Endothelial cell of umbilical vein (primary cell): ENCODE measurements at regions not wholly inside any gene's neighbourhood (a gene's known extent, or its start where the extent isn't known, plus 50 kb on each side); places are given as distances from the start of the nearest gene placed in this dataset.

Source experiments
- BruUV-seq: library from RNA; stranded (reverse); fragments of 400-500 nt; replicated peaks from 2 replicates; lab custom pipeline; 2021; lab: Mats Ljungman, UMichigan
- CTCF ChIA-PET: fragments of 300-600, 350-600 bp; sonication (Branson Sonifier 250); formaldehyde crosslinking; loops from one replicate; lab custom pipeline; 2021; ENCODE audit warnings: antibody characterized with exemption, inconsistent platforms; lab: Charles Lee
- POLR2A ChIA-PET: fragments of 300-600, 350-600 bp; sonication (Branson Sonifier 250); formaldehyde crosslinking; loops from one replicate; lab custom pipeline; 2021; ENCODE audit warnings: antibody characterized with exemption, inconsistent platforms; lab: Charles Lee
- DNase-seq: peaks from one replicate; pipeline ENCODE4 v3.0.0-alpha.2; 2011; ENCODE audit warnings: low read depth, low spot score
- FAIRE-seq: peaks from 2 replicates; lab custom pipeline; 2011; peaks lifted over from hg19 to GRCh38; lab: Jason Lieb, UNC
- H2AFZ ChIP-seq: 2 replicates; pipeline ENCODE4 v1.6.0; 2012; ENCODE audit warnings: low read depth, low read length, control low read depth, inconsistent platforms
- H3K27ac ChIP-seq: 2 replicates; pipeline ENCODE4 v1.5.1; 2011; ENCODE audit warnings: low read depth, mild to moderate bottlenecking, control low read depth, low read length, moderate library complexity; ENCODE audit not compliant: insufficient read depth
- H3K27me3 ChIP-seq, 2 experiments: 2 replicates each; pipeline versions ENCODE4 v1.6.0 to v1.6.1; 2011; ENCODE audit warnings: low read length in 2 of 2, mixed read lengths in 1 of 2; ENCODE audit not compliant: control insufficient read depth in 2 of 2, insufficient read depth in 2 of 2
- H3K36me3 ChIP-seq, 2 experiments: 2 replicates in 1 of 2; 3 replicates in 1 of 2; pipeline ENCODE4 v1.5.1; 2011; ENCODE audit warnings: low read length in 2 of 2, mild to moderate bottlenecking in 1 of 2, moderate library complexity in 1 of 2; ENCODE audit not compliant: control insufficient read depth in 2 of 2, insufficient read depth in 2 of 2; ENCODE audit errors: extremely low read depth in 1 of 2
- H3K4me1 ChIP-seq: 3 replicates; pipeline ENCODE4 v1.5.1; 2011; ENCODE audit warnings: mild to moderate bottlenecking, low read length; ENCODE audit not compliant: control insufficient read depth, insufficient read depth; ENCODE audit errors: extremely low read depth
- H3K4me2 ChIP-seq: 2 replicates; pipeline ENCODE4 v1.6.1; 2011; ENCODE audit warnings: low read length, control low read depth, mixed read lengths; ENCODE audit not compliant: insufficient read depth
- H3K4me3 ChIP-seq, 3 experiments: fragments of 200-600 bp in 1 of 3; sonication (generic), shearing (Covaris generic) in 1 of 3; replicated peaks in 1 of 3; 2 replicates each; pipeline ENCODE4 v1.5.1; 2011 to 2016; ENCODE audit warnings: control low read depth in 3 of 3, low read length in 3 of 3, mild to moderate bottlenecking in 2 of 3, inconsistent platforms in 1 of 3, low read depth in 1 of 3, moderate library complexity in 1 of 3; ENCODE audit not compliant: insufficient read depth in 1 of 3
- H3K79me2 ChIP-seq: 2 replicates; pipeline ENCODE4 v1.6.0; 2012; ENCODE audit warnings: low read length, inconsistent platforms; ENCODE audit not compliant: control insufficient read depth, insufficient read depth
- H3K9ac ChIP-seq: replicated peaks from 2 replicates; pipeline ENCODE3; 2011; ENCODE audit warnings: low read length, control low read depth; ENCODE audit not compliant: insufficient read depth; ENCODE audit errors: extremely low read depth
- H3K9me1 ChIP-seq: replicated peaks from 3 replicates; pipeline ENCODE4 v1.6.0; 2011; ENCODE audit warnings: mild to moderate bottlenecking, low read length; ENCODE audit not compliant: control insufficient read depth, insufficient read depth; ENCODE audit errors: extremely low read depth
- H3K9me3 ChIP-seq: replicated peaks from 2 replicates; pipeline ENCODE4 v1.5.1; 2012; ENCODE audit warnings: low read length, inconsistent platforms; ENCODE audit not compliant: control insufficient read depth, insufficient read depth
- H4K20me1 ChIP-seq: replicated peaks from 2 replicates; pipeline ENCODE3; 2011; ENCODE audit warnings: mild to moderate bottlenecking, low read length; ENCODE audit not compliant: control insufficient read depth, insufficient read depth; ENCODE audit errors: extremely low read depth
- CTCF ChIP-seq, 2 donors: IDR thresholded peaks; 1 replicate in 1 of 2; 2 replicates in 1 of 2; pipeline ENCODE4 v1.5.1; 2011; ENCODE audit warnings: low read length in 2 of 2, mild to moderate bottlenecking in 2 of 2, moderate library complexity in 2 of 2, control low read depth in 1 of 2, inconsistent platforms in 1 of 2, low read depth in 1 of 2; ENCODE audit not compliant: insufficient read depth in 1 of 2; ENCODE audit errors: extremely low read depth in 1 of 2
- EZH2 ChIP-seq: IDR thresholded peaks from 2 replicates; pipeline ENCODE4 v1.6.1; 2012; ENCODE audit warnings: borderline replicate concordance, low read depth, mild to moderate bottlenecking, moderate library complexity, low read length, inconsistent platforms; ENCODE audit not compliant: severe bottlenecking
- FOS ChIP-seq: IDR thresholded peaks from 2 replicates; pipeline ENCODE4 v1.6.1; 2011; ENCODE audit warnings: mild to moderate bottlenecking, low read length, moderate library complexity, borderline replicate concordance; ENCODE audit not compliant: insufficient read depth
- GATA2 ChIP-seq: IDR thresholded peaks from 2 replicates; pipeline ENCODE4 v1.7.0; 2011; ENCODE audit warnings: low read depth, mild to moderate bottlenecking, moderate library complexity, mixed read lengths, low read length; ENCODE audit not compliant: insufficient read length, insufficient read depth
- JUN ChIP-seq: IDR thresholded peaks from 2 replicates; pipeline ENCODE4 v1.6.1; 2011; ENCODE audit warnings: borderline replicate concordance, low read depth; ENCODE audit not compliant: insufficient read length, insufficient read depth
- MYC ChIP-seq: IDR thresholded peaks from one replicate; pipeline ENCODE4 v1.6.1; 2011; ENCODE audit warnings: mild to moderate bottlenecking, low read depth, low read length
- POLR2A ChIP-seq: IDR thresholded peaks from 2 replicates; pipeline ENCODE4 v1.6.1; 2012; ENCODE audit warnings: low read depth, mild to moderate bottlenecking, control low read depth, low read length
- POLR2AphosphoS5 ChIP-seq: IDR thresholded peaks from 2 replicates; pipeline ENCODE4 v1.6.1; 2012; ENCODE audit warnings: low read depth, mild to moderate bottlenecking, control low read depth, low read length, moderate library complexity; ENCODE audit not compliant: insufficient read depth
- dilution Hi-C: fragments of 300-500 bp; cut with MboI; formaldehyde crosslinking; loops from one replicate; pipeline ENCODE4 v1.15.0; 2019; ENCODE audit warnings: low sequenced_read_pairs; ENCODE audit not compliant: extremely low pct_ligation_motif_present
- intact Hi-C: fragments of 100-400 bp; cut with micrococcal nuclease; formaldehyde crosslinking; loops from one replicate; pipeline ENCODE4 v1.10.0; 2022
- TF ChIP-seq, protein P1 (sequence below): IDR thresholded peaks from 2 replicates; pipeline ENCODE4 v1.6.1; 2011; ENCODE audit not compliant: insufficient read depth, insufficient read length

DNA sequence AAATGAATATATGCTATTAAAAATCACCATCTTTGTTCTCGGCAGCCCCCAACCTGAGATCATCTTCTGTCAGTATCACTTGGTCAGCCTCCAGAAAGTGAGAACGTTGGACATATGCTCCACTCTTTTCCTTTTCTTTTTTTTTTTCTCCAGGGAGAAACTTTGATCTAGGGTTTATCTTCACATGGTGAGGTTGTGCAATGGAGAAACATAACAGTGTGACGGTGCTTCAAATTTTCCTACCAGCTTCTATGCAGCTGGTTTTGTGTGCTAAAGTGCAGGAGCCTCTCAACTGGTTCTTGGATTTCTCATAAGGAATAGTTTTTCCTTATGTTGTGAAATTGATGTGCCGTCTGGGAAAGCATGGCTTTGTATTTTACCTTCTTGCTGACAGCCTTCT lies 1202.9 kb downstream of the NCAM2 start:
- ChIA-PET POLR2A (no interaction called here), CTCF (no interaction called here)
- BruUV-seq = no TSS peak
- Histone ChIP-seq H3K4me3 (no peak overlapping the region), H3K9ac (no peak overlapping the region), H3K9me3 (peaks cover 2% of the 10 kb centered on the region), H3K79me2 (no peaks in the 10 kb centered on the region), H3K9me1 (no peaks in the 10 kb centered on the region), H3K4me1 (no peaks in the 10 kb centered on the region), H3K4me2 (no peak overlapping the region), H3K27me3 (no peaks in the 10 kb centered on the region), H2AFZ (no peak overlapping the region), H4K20me1 (no peaks in the 10 kb centered on the region), H3K36me3 (no peaks in the 10 kb centered on the region), H3K27ac (no peak overlapping the region)
- FAIRE-seq (no peak), DNase-seq (no peak)
- dilution Hi-C loops (no loop called here), intact Hi-C loops (no loop called here)
- TF ChIP-seq MYC = no peak
- TF ChIP-seq JUN = no peak
- TF ChIP-seq FOS = no peak
- no peak for TF ChIP-seq POLR2AphosphoS5
- no peak for TF ChIP-seq POLR2A
- TF ChIP-seq, protein P1, sequence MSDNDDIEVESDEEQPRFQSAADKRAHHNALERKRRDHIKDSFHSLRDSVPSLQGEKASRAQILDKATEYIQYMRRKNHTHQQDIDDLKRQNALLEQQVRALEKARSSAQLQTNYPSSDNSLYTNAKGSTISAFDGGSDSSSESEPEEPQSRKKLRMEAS = no peak
- TF ChIP-seq EZH2 = no peak
- no peak for TF ChIP-seq GATA2
- TF ChIP-seq CTCF (IDR thresholded peaks at IDR 0.05; ENCODE audit: extremely low read depth in 1 of 2, insufficient read depth in 1 of 2, low read depth in 1 of 2, low read length in 2 of 2) = no peak
